ENCODE measurements at regions not wholly inside any gene's neighbourhood (a gene's known extent, or its start where the extent isn't known, plus 50 kb on each side); places are given as distances from the start of the nearest gene placed in this dataset.

DNA sequence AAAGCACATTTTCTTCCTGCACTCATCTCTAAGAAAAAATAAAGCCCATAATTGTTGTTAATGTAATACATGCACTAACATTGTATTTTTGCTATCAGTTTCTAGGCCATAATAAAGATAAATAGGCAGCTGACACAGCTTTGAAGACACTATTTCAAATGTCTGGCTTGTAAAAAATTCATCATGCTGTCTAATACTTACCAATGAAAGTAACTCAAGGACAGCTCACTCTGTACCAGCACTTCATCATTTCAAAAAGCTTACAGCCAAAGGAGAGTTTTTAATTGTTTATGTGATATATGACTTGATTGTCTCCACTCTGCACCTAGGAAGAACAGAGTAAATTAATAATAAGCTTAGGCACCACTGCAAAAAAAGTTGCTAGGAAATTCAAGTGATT is 1423.3 kb upstream of the PCDH20 start:
- no peak overlapping the region for H2AFZ ChIP-seq (ENCODE audit: control insufficient read depth, low read depth, low read length)
- FAIRE-seq, result no peak
- DNase-seq (ENCODE audit: low read depth, low spot score), result no peak
- no peak overlapping the region for H3K4me2 ChIP-seq (ENCODE audit: control insufficient read depth, insufficient read depth)
- H3K9ac ChIP-seq (ENCODE audit: control insufficient read depth, insufficient read depth, low read length), result no peak overlapping the region
- in situ Hi-C loops (cut with MboI), result no loop called here
- RAD21 ChIA-PET (ENCODE audit: unreplicated experiment), result no interaction called here
- no peaks in the 10 kb centered on the region for H3K9me3 ChIP-seq (replicated peaks; ENCODE audit: control insufficient read depth, insufficient read depth, low read length)
- SMC1A ChIA-PET (ENCODE audit: uncharacterized antibody, unreplicated experiment), result no interaction called here
- BruUV-seq (replicated peaks), result no TSS peak
- no peaks in the 10 kb centered on the region for H3K79me2 ChIP-seq (ENCODE audit: control insufficient read depth, insufficient read depth, low read length)
- H3K27me3 ChIP-seq (replicated peaks in 1 of 2; ENCODE audit: control insufficient read depth in 2 of 2, insufficient read depth in 2 of 2, low read length in 1 of 2), result no peaks in the 10 kb centered on the region
- no peak overlapping the region for H3K27ac ChIP-seq (ENCODE audit: control insufficient read depth, insufficient read depth)
- no peaks in the 10 kb centered on the region for H3K36me3 ChIP-seq (ENCODE audit: control insufficient read depth in 2 of 2, insufficient read depth in 2 of 2, low read length in 1 of 2)
- no peak for TF ChIP-seq MYC (IDR thresholded peaks at IDR 0.05; ENCODE audit: insufficient read depth, insufficient read length, insufficient replicate concordance, low read length, severe bottlenecking)
- TF ChIP-seq, protein P1, sequence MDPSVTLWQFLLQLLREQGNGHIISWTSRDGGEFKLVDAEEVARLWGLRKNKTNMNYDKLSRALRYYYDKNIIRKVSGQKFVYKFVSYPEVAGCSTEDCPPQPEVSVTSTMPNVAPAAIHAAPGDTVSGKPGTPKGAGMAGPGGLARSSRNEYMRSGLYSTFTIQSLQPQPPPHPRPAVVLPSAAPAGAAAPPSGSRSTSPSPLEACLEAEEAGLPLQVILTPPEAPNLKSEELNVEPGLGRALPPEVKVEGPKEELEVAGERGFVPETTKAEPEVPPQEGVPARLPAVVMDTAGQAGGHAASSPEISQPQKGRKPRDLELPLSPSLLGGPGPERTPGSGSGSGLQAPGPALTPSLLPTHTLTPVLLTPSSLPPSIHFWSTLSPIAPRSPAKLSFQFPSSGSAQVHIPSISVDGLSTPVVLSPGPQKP (IDR thresholded peaks at IDR 0.05; ENCODE audit: low read depth, low read length), result no peak
- no peak for TF ChIP-seq RB1 (IDR thresholded peaks at IDR 0.05; ENCODE audit: borderline replicate concordance)
- TF ChIP-seq RUNX3 (IDR thresholded peaks at IDR 0.05; ENCODE audit: low read length), result no peak
- TF ChIP-seq USF1 (IDR thresholded peaks at IDR 0.05; ENCODE audit: borderline replicate concordance, extremely low read length, insufficient read depth, low read depth, low read length), result no peak
- TF ChIP-seq CEBPB (IDR thresholded peaks at IDR 0.05; ENCODE audit: borderline replicate concordance in 1 of 2, low read depth in 2 of 2, low read length in 2 of 2), result no peak
- no peak overlapping the region for H3K4me3 ChIP-seq
- ATAC-seq, result no peak
- CTCF ChIA-PET, result interaction anchor here (1.3 kb wide), 1 partner anchor 11 kb away, joined by 4 read pairs; no protein-coding TSS in a partner anchor
- POLR2A ChIA-PET, result no interaction called here
- H3K4me1 ChIP-seq (ENCODE audit: control insufficient read depth, insufficient read depth, low read length), result no peaks in the 10 kb centered on the region
- intact Hi-C loops (cut with micrococcal nuclease; ENCODE audit: unreplicated experiment), result no loop called here
- H4K20me1 ChIP-seq (ENCODE audit: control insufficient read depth, insufficient read depth), result no peaks in the 10 kb centered on the region

- intact Hi-C loops (cut with micrococcal nuclease; ENCODE audit: unreplicated experiment) (no loop called here), in situ Hi-C loops (cut with MboI) (no loop called here)
- H4K20me1 ChIP-seq (ENCODE audit: control insufficient read depth, insufficient read depth), result no peaks in the 10 kb centered on the region
- ChIA-PET POLR2A (no interaction called here), SMC1A (ENCODE audit: uncharacterized antibody, unreplicated experiment) (interaction anchor here (1.0 kb wide), 1 partner anchor 42 kb away, joined by 3 read pairs; no protein-coding TSS in a partner anchor), CTCF (no interaction called here), RAD21 (ENCODE audit: unreplicated experiment) (no interaction called here)
- no peak overlapping the region for H3K4me2 ChIP-seq (ENCODE audit: control insufficient read depth, insufficient read depth)
- H3K9me3 ChIP-seq (replicated peaks; ENCODE audit: control insufficient read depth, insufficient read depth, low read length), result no peaks in the 10 kb centered on the region
- H3K4me1 ChIP-seq (ENCODE audit: control insufficient read depth, insufficient read depth, low read length), result no peaks in the 10 kb centered on the region
- H3K27ac ChIP-seq (ENCODE audit: control insufficient read depth, insufficient read depth), result no peak overlapping the region
- no peaks in the 10 kb centered on the region for H3K36me3 ChIP-seq (ENCODE audit: control insufficient read depth in 2 of 2, insufficient read depth in 2 of 2, low read length in 1 of 2)
- H3K4me3 ChIP-seq, result no peak overlapping the region
- H3K79me2 ChIP-seq (ENCODE audit: control insufficient read depth, insufficient read depth, low read length), result no peaks in the 10 kb centered on the region
- no TSS peak for BruUV-seq (replicated peaks)
- no peak overlapping the region for H2AFZ ChIP-seq (ENCODE audit: control insufficient read depth, low read depth, low read length)
- no peak for ATAC-seq
- H3K9ac ChIP-seq (ENCODE audit: control insufficient read depth, insufficient read depth, low read length), result no peak overlapping the region
- DNase-seq (ENCODE audit: low read depth, low spot score), result no peak
- WGBS (ENCODE audit: insufficient coverage, insufficient replicate concordance, low lambda C conversion rate, missing lambda C conversion rate), result 17% methylated on average over 2 of the region's 2 CpGs
- H3K27me3 ChIP-seq (replicated peaks in 1 of 2; ENCODE audit: control insufficient read depth in 2 of 2, insufficient read depth in 2 of 2, low read length in 1 of 2), result no peaks in the 10 kb centered on the region
- FAIRE-seq, result no peak
- no peak for TF ChIP-seq POLR2AphosphoS2 (IDR thresholded peaks at IDR 0.05; ENCODE audit: low read depth, low read length)
- TF ChIP-seq CEBPB (IDR thresholded peaks at IDR 0.05; ENCODE audit: borderline replicate concordance in 1 of 2, low read depth in 2 of 2, low read length in 2 of 2), result no peak
- no peak for TF ChIP-seq RELB (IDR thresholded peaks at IDR 0.05; ENCODE audit: low read depth)
- no peak for TF ChIP-seq RELA (IDR thresholded peaks at IDR 0.05; ENCODE audit: borderline replicate concordance, partially characterized antibody)
- no peak for TF ChIP-seq POU2F2 (IDR thresholded peaks at IDR 0.05; ENCODE audit: borderline replicate concordance, low read depth, low read length)
Measured at GRCh38 chr13:62837895-62838294, 1422.2 kb upstream of the PCDH20 start.
